ENCODE measurements at regions not wholly inside any gene's neighbourhood (a gene's known extent, or its start where the extent isn't known, plus 50 kb on each side); places are given as distances from the start of the nearest gene placed in this dataset.
A peak's percentile ranks its signal among the peaks of the same experiment; 100 is the strongest.
"Not testable (repeated sequence)": the region's sequence is repeated elsewhere in the genome, so short reads cannot be mapped to it uniquely, and the experiment has no call there.

- no peak for DNase-seq
Measured at GRCh38 chr5:18990852-18991251, 997.1 kb downstream of the CDH18 start.

GRCh38 chr5:18992264-18992663, 995.7 kb downstream of the CDH18 start:
- DNase-seq = no peak

- DNase-seq = no peak
Measured at GRCh38 chr5:18999478-18999877, 988.5 kb downstream of the CDH18 start.

GRCh38 chr5:19001054-19001453, 986.9 kb downstream of the CDH18 start:
- DNase-seq = no peak

GRCh38 chr5:19001539-19001938, 986.5 kb downstream of the CDH18 start:
- no peak for DNase-seq

GRCh38 chr5:19002111-19002510, 985.9 kb downstream of the CDH18 start:
- no peak for DNase-seq

- DNase-seq = no peak
Measured at GRCh38 chr5:19018822-19019221, 969.2 kb downstream of the CDH18 start.

GRCh38 chr5:19031491-19031890, 956.5 kb downstream of the CDH18 start:
- DNase-seq = no peak

GRCh38 chr5:19035816-19036215, 952.2 kb downstream of the CDH18 start:
- DNase-seq = no peak

GRCh38 chr5:19042106-19042505, 945.9 kb downstream of the CDH18 start:
- DNase-seq = no peak

GRCh38 chr5:19044311-19044710, 943.7 kb downstream of the CDH18 start:
- DNase-seq = no peak

- no peak for DNase-seq
Measured at GRCh38 chr5:19044931-19045695, 942.9 kb downstream of the CDH18 start.

GRCh38 chr5:19047277-19047676, 940.7 kb downstream of the CDH18 start:
- no peak for DNase-seq

GRCh38 chr5:19048726-19049125, 939.3 kb downstream of the CDH18 start:
- no peak for DNase-seq

GRCh38 chr5:19058216-19058615, 929.8 kb downstream of the CDH18 start:
- DNase-seq = no peak

- no peak for DNase-seq
Measured at GRCh38 chr5:19064094-19064493, 923.9 kb downstream of the CDH18 start.

- no peak for DNase-seq
Measured at GRCh38 chr5:19067741-19068140, 920.3 kb downstream of the CDH18 start.

- DNase-seq = no peak
Measured at GRCh38 chr5:19098434-19098833, 889.6 kb downstream of the CDH18 start.

GRCh38 chr5:19099195-19099594, 888.8 kb downstream of the CDH18 start:
- no peak for DNase-seq

- DNase-seq = no peak
Measured at GRCh38 chr5:19104948-19105347, 883.1 kb downstream of the CDH18 start.

- no peak for DNase-seq
Measured at GRCh38 chr5:19122923-19123322, 865.1 kb downstream of the CDH18 start.

GRCh38 chr5:19125956-19126713, 861.9 kb downstream of the CDH18 start:
- peak in 1 of 2 experiments; percentile 26 for DNase-seq

GRCh38 chr5:19140276-19140675, 847.7 kb downstream of the CDH18 start:
- DNase-seq = no peak

- not testable (repeated sequence) for DNase-seq
Measured at GRCh38 chr5:19141937-19142524, 846.0 kb downstream of the CDH18 start.

Data from SW 1271 (cell line).